Fibroblast of villous mesenchyme (primary cell): ENCODE measurements at regions not wholly inside any gene's neighbourhood (a gene's known extent, or its start where the extent isn't known, plus 50 kb on each side); places are given as distances from the start of the nearest gene placed in this dataset.
A peak's percentile ranks its signal among the peaks of the same experiment; 100 is the strongest.

Experiments
- DNase-seq: peaks from one replicate; pipeline ENCODE4 v3.0.0-alpha.2; 2010; ENCODE audit warnings: low read depth
- H3K4me3 ChIP-seq: 2 replicates; pipeline ENCODE4 v1.5.1; 2011; ENCODE audit warnings: low read depth, mild to moderate bottlenecking, low read length
- CTCF ChIP-seq: IDR thresholded peaks from 2 replicates; pipeline ENCODE4 v1.5.1; 2012; ENCODE audit warnings: low read depth, mild to moderate bottlenecking, low read length; ENCODE audit not compliant: insufficient read depth

GRCh38 chr6:80537118-80537972 is 430.9 kb downstream of the BCKDHB start:
- no peak for TF ChIP-seq CTCF
- no peak for DNase-seq
- no peak overlapping the region for H3K4me3 ChIP-seq

- H3K4me3 ChIP-seq, result no peak overlapping the region
- DNase-seq, result peak; percentile 57
- TF ChIP-seq CTCF, result no peak
Measured at GRCh38 chr6:80535914-80536565, 429.6 kb downstream of the BCKDHB start.

- TF ChIP-seq CTCF, result no peak
- H3K4me3 ChIP-seq, result no peak overlapping the region
- DNase-seq, result peak; percentile 45
Measured at GRCh38 chr6:80531681-80532619, 425.5 kb downstream of the BCKDHB start.

- TF ChIP-seq CTCF, result no peak
- H3K4me3 ChIP-seq, result no peak overlapping the region
- DNase-seq, result peak; percentile 31
Measured at GRCh38 chr6:80530103-80530502, 423.6 kb downstream of the BCKDHB start.

GRCh38 chr6:80528115-80528514 is 421.6 kb downstream of the BCKDHB start:
- TF ChIP-seq CTCF, result no peak
- DNase-seq, result peak; percentile 29
- H3K4me3 ChIP-seq, result no peak overlapping the region

GRCh38 chr6:80527552-80528052 is 421.1 kb downstream of the BCKDHB start:
- peak; percentile 89 for DNase-seq
- TF ChIP-seq CTCF, result no peak

More at GRCh38 chr6:80527552-80528052, 421.1 kb downstream of the BCKDHB start:
- H3K4me3 ChIP-seq, result no peak overlapping the region
